Astrocyte of the spinal cord (primary cell): ENCODE measurements at regions not wholly inside any gene's neighbourhood (a gene's known extent, or its start where the extent isn't known, plus 50 kb on each side); places are given as distances from the start of the nearest gene placed in this dataset.

Experiments
- DNase-seq: peaks from one replicate; pipeline ENCODE4 v3.0.0; 2011; ENCODE audit warnings: low read depth, low spot score
- H3K4me3 ChIP-seq: 2 replicates; pipeline ENCODE4 v1.5.1; 2011; ENCODE audit warnings: low read depth, mild to moderate bottlenecking, low read length, moderate library complexity
- in situ Hi-C: cut with HindIII; loops from 2 replicates; pipeline ENCODE4 v1.10.0; 2017; ENCODE audit warnings: low sequenced_read_pairs
- TF ChIP-seq, protein P1 (sequence below): IDR thresholded peaks from 2 replicates; pipeline ENCODE4 v1.5.1; 2012; ENCODE audit warnings: low read depth, mild to moderate bottlenecking, low read length, inconsistent platforms

- in situ Hi-C loops = no loop called here
- TF ChIP-seq, protein P1, sequence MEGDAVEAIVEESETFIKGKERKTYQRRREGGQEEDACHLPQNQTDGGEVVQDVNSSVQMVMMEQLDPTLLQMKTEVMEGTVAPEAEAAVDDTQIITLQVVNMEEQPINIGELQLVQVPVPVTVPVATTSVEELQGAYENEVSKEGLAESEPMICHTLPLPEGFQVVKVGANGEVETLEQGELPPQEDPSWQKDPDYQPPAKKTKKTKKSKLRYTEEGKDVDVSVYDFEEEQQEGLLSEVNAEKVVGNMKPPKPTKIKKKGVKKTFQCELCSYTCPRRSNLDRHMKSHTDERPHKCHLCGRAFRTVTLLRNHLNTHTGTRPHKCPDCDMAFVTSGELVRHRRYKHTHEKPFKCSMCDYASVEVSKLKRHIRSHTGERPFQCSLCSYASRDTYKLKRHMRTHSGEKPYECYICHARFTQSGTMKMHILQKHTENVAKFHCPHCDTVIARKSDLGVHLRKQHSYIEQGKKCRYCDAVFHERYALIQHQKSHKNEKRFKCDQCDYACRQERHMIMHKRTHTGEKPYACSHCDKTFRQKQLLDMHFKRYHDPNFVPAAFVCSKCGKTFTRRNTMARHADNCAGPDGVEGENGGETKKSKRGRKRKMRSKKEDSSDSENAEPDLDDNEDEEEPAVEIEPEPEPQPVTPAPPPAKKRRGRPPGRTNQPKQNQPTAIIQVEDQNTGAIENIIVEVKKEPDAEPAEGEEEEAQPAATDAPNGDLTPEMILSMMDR = no peak
- DNase-seq = no peak
- no peak overlapping the region for H3K4me3 ChIP-seq
These were observed 399.8 kb downstream of the SHQ1 start for GRCh38 chr3:72448375-72448823.

DNA sequence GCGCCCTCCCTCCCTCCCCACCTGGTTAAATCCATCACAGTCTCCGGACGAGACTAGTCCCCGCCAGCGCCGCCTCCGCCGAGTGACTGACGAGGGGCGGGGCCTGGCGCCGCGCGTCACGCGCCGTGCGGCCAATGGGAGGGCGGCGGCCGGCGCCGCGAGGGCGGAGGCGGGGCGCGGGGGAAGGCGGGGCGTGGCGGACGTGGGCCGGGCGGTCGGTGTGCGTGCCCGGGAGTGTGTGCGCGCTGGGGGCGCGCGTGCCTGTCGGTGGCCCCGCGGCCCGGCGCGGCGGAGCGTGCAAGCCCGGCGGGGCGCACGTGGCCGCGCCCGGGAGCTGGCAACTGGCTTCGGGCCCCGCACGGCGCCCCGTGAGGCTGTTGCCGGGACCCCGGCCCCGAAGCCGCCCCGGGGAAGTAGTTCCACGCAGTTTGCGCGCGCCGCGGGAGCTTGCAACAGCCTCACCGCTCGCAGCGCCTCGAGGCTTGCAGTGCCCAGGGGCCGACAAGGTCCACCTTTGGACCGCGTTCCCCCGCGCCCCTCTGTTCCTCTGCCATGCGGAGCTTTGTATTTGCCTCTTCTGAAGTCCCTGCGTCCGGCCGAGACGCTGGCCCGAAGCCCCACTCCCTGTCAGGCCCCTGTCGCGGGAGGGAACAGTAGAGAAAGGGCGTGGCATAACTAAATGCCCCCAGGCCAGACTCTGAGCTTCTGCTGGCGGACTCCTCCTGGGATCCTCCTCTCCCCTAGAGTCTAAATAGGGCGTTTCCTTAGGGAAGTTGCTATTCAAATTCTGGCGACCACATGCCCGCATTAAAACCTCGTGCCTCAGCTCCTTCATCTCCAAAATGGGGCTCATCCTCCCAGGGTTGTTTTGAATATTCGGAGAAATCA, 400.9 kb downstream of the SHQ1 start:
- peak overlapping the region; percentile 81 for H3K4me3 ChIP-seq
- in situ Hi-C loops = no loop called here
- TF ChIP-seq, protein P1 = no peak
- peak; percentile 83 for DNase-seq

DNA sequence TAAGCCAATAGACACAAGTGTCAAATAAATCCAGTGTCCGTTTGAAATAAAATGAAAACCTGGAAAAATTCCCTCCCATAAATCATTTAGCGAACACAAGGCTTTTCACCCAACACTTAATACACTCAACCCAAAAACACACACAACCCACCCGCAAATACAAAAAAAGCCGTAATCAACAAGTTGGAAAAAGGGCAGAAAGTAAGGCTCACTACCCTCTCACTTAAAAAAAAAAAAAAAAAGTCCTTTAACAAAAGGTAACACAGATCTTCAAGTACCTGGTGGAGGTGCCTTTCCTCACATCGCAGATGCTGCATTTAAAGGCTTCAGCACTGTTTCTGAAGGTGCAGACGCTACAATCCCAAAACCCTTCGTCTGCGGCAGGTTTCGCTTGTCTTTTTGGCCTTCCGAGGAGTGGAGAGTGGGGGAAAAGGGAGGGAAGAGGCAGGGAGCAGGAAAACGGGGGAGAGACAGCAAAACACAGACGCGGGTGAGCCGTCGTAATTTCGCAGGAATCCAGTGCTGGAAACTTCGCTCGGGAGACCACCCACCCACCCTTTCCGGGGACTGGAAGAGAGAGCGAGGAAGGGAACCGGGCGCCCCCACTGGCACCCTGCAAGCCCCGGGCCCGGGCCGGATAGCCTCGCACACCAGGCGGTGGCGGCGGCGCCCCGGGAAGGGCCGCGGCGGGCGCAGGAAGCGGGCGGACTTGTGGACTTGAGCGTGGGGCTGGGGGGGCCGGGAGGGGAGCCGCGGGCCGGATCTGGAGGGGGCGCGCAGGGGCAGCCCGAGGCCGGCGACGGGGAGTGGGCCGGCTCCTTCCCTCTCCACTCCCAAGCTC, 401.8 kb downstream of the SHQ1 start, which contains the start of gene RYBP:
Gene RYBP, minus strand, starts transcription at position 404 of the 841 bp plus-strand sequence.
- peak; percentile 29 for DNase-seq
- TF ChIP-seq, protein P1 = peak; percentile 11
- in situ Hi-C loops = no loop called here
- H3K4me3 ChIP-seq = peak within 1 kb of the TSS; percentile 81

DNA sequence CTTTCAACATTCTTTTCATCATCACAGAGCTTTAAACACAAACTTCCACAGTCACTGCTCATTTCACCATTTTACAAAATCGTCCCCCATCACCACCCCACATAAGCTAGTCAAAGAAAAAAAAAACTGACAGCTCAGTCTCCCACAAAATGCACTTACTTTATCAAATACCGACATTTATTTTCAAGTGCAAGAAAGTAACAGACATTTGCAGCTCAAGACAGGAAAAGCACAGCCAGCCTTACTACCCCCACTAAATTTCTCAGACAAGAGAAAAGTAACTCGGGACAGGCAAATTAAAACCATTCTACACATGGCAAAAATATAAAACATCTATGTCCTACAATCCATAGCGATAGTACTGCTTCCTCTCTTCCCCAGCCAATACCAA, 402.4 kb downstream of the SHQ1 start:
- in situ Hi-C loops = no loop called here
- H3K4me3 ChIP-seq = peak overlapping the region; percentile 81
- TF ChIP-seq, protein P1 = no peak
- peak; percentile 3 for DNase-seq

DNA sequence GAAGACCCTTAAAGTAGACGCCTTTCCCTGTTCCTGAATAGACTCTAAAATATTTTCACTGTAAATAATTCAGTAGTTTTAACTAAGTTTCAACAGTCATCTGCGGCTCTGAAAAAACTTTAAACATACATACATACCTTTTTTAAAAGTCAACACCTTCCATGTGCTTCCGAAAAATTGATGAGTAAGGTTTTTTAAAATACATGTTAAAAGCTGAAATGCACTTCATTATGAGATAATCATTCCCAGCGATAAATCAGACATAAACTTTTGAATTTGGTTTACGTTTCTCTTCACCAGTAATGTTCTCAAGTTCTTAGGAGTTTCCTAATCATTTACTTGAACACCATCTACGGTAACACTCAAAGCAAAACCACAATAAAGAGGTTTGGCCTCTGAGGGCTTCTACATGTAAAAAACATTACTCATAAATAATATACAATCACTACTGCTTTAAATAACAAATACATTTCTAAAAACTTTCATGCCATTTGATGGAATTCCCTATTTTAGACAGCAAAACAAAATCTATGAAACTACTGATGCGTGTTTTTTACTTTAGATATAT, 403.5 kb downstream of the SHQ1 start:
- TF ChIP-seq, protein P1 = no peak
- H3K4me3 ChIP-seq = no peak overlapping the region
- in situ Hi-C loops = no loop called here
- no peak for DNase-seq

DNA sequence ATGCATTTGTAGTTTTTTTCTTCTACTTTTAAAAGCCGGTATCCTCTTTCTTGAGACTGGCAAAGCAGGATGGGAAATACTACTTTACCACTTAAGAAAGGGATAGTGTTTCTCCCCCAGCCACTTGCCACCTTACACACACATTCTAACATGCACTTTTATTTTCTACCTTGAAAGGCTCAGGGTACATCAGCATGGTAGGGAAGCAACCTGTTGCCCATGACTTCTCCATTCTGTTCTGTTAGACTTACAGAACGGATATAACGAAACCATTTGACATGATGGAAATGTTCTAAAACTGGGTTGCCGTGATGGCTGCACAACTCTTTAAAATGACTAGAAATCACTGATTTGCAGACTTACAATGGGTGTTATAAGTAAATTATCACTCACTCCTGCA, 405.5 kb downstream of the SHQ1 start:
- TF ChIP-seq, protein P1 = no peak
- H3K4me3 ChIP-seq = no peak overlapping the region
- in situ Hi-C loops = no loop called here
- DNase-seq = no peak
